KMS-11 (cell line): ENCODE measurements at regions not wholly inside any gene's neighbourhood (a gene's known extent, or its start where the extent isn't known, plus 50 kb on each side); places are given as distances from the start of the nearest gene placed in this dataset.

Experiments
- H2AFZ ChIP-seq: fragments of 200-600 bp; sonication (generic); 2 replicates; pipeline ENCODE4 v1.6.1; 2016; ENCODE audit warnings: antibody characterized with exemption, mixed run types, low read depth
- H3K27ac ChIP-seq: fragments of 200-600 bp; sonication (generic); 2 replicates; pipeline ENCODE4 v1.6.1; 2016; ENCODE audit warnings: mild to moderate bottlenecking, mixed run types
- H3K27me3 ChIP-seq: fragments of 200-600 bp; sonication (generic); 2 replicates; pipeline ENCODE4 v1.6.1; 2017; ENCODE audit warnings: mild to moderate bottlenecking, low read depth, mixed run types, moderate library complexity; ENCODE audit not compliant: insufficient read depth
- H3K36me3 ChIP-seq: fragments of 200-600 bp; sonication (generic); 2 replicates; pipeline ENCODE4 v1.6.1; 2017; ENCODE audit warnings: mild to moderate bottlenecking, mixed run types; ENCODE audit not compliant: insufficient read depth
- H3K4me1 ChIP-seq: fragments of 200-600 bp; sonication (generic); 2 replicates; pipeline ENCODE4 v1.6.1; 2016; ENCODE audit warnings: mild to moderate bottlenecking, low read depth, mixed run types; ENCODE audit not compliant: poor library complexity, severe bottlenecking
- H3K4me2 ChIP-seq: fragments of 200-600 bp; sonication (generic); 2 replicates; pipeline ENCODE4 v1.7.0; 2016; ENCODE audit warnings: mild to moderate bottlenecking, mixed run types
- H3K4me3 ChIP-seq: fragments of 200-600 bp; sonication (generic); IDR thresholded peaks from 2 replicates; pipeline ENCODE4 v1.6.1; 2017; ENCODE audit warnings: low read depth, low read length, mixed read lengths; ENCODE audit not compliant: insufficient read depth
- H3K79me2 ChIP-seq: fragments of 200-600 bp; sonication (generic); 2 replicates; pipeline ENCODE4 v1.6.1; 2016; ENCODE audit warnings: low read depth, mixed run types; ENCODE audit not compliant: insufficient read depth
- H3K9ac ChIP-seq: fragments of 200-600 bp; sonication (generic); 2 replicates; pipeline ENCODE4 v1.6.1; 2016; ENCODE audit warnings: mild to moderate bottlenecking, mixed run types
- H4K20me1 ChIP-seq: fragments of 200-600 bp; sonication (generic); 2 replicates; pipeline ENCODE4 v1.6.1; 2016; ENCODE audit warnings: mild to moderate bottlenecking, mixed run types; ENCODE audit not compliant: insufficient read depth
- TF ChIP-seq, protein P1 (sequence below): fragments of 200-600 bp; sonication (generic); conservative IDR thresholded peaks from 2 replicates; pipeline ENCODE4 v1.6.1; 2017; ENCODE audit warnings: low read depth, mild to moderate bottlenecking, antibody characterized with exemption, low read length, moderate library complexity, mixed read lengths

DNA sequence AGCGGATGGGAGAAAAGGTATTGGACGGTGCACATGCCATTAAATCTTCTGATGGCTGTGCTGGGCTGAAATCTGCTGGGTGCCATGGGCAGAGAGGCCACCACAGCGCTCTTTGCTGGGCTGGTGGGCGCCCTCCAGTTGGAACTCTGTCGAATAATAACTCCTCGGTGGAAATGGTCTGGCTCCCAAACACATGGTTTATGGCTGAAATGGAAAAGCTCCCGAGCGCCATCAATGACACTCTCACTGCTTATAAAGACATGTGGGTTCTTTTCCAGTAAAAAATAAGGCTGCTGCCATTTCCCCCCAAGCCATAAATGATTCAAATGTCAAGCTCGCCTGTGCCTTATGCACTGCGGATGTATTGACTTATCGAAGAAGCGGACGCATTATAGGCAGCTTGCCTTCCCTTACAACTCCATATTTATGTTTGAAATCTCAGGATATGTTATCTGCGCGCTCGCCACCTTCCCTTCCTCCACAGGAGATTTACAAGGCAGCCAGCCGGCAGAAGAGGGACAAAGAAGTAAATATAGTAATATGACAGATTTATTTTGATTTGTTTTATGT is 239.0 kb upstream of the MKI67 start:
- no peak overlapping the region for H3K9ac ChIP-seq
- H3K36me3 ChIP-seq: no peaks in the 10 kb centered on the region
- H4K20me1 ChIP-seq: no peaks in the 10 kb centered on the region
- H3K4me3 ChIP-seq: no peak overlapping the region
- no peaks in the 10 kb centered on the region for H3K27me3 ChIP-seq
- TF ChIP-seq, protein P1, sequence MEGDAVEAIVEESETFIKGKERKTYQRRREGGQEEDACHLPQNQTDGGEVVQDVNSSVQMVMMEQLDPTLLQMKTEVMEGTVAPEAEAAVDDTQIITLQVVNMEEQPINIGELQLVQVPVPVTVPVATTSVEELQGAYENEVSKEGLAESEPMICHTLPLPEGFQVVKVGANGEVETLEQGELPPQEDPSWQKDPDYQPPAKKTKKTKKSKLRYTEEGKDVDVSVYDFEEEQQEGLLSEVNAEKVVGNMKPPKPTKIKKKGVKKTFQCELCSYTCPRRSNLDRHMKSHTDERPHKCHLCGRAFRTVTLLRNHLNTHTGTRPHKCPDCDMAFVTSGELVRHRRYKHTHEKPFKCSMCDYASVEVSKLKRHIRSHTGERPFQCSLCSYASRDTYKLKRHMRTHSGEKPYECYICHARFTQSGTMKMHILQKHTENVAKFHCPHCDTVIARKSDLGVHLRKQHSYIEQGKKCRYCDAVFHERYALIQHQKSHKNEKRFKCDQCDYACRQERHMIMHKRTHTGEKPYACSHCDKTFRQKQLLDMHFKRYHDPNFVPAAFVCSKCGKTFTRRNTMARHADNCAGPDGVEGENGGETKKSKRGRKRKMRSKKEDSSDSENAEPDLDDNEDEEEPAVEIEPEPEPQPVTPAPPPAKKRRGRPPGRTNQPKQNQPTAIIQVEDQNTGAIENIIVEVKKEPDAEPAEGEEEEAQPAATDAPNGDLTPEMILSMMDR: no peak
- H3K79me2 ChIP-seq: no peaks in the 10 kb centered on the region
- no peaks in the 10 kb centered on the region for H3K4me1 ChIP-seq
- H3K27ac ChIP-seq: no peak overlapping the region
- no peak overlapping the region for H3K4me2 ChIP-seq
- no peak overlapping the region for H2AFZ ChIP-seq

GRCh38 chr10:128367807-128368206 is 241.6 kb upstream of the MKI67 start:
- H3K4me3 ChIP-seq: no peak overlapping the region
- H3K9ac ChIP-seq: no peak overlapping the region
- TF ChIP-seq, protein P1: no peak
- no peaks in the 10 kb centered on the region for H3K27me3 ChIP-seq
- no peaks in the 10 kb centered on the region for H4K20me1 ChIP-seq
- no peak overlapping the region for H3K4me2 ChIP-seq
- no peak overlapping the region for H2AFZ ChIP-seq
- H3K79me2 ChIP-seq: no peaks in the 10 kb centered on the region
- no peaks in the 10 kb centered on the region for H3K36me3 ChIP-seq
- H3K27ac ChIP-seq: no peak overlapping the region
- H3K4me1 ChIP-seq: peaks cover 18% of the 10 kb centered on the region

GRCh38 chr10:128369101-128369650 is 243.0 kb upstream of the MKI67 start:
- no peak overlapping the region for H2AFZ ChIP-seq
- no peak overlapping the region for H3K4me2 ChIP-seq
- TF ChIP-seq, protein P1: no peak
- H3K27me3 ChIP-seq: no peaks in the 10 kb centered on the region
- no peak overlapping the region for H3K27ac ChIP-seq
- no peaks in the 10 kb centered on the region for H3K79me2 ChIP-seq
- H4K20me1 ChIP-seq: no peaks in the 10 kb centered on the region
- no peak overlapping the region for H3K4me3 ChIP-seq
- H3K9ac ChIP-seq: no peak overlapping the region
- no peaks in the 10 kb centered on the region for H3K36me3 ChIP-seq
- peaks cover 28% of the 10 kb centered on the region for H3K4me1 ChIP-seq

DNA sequence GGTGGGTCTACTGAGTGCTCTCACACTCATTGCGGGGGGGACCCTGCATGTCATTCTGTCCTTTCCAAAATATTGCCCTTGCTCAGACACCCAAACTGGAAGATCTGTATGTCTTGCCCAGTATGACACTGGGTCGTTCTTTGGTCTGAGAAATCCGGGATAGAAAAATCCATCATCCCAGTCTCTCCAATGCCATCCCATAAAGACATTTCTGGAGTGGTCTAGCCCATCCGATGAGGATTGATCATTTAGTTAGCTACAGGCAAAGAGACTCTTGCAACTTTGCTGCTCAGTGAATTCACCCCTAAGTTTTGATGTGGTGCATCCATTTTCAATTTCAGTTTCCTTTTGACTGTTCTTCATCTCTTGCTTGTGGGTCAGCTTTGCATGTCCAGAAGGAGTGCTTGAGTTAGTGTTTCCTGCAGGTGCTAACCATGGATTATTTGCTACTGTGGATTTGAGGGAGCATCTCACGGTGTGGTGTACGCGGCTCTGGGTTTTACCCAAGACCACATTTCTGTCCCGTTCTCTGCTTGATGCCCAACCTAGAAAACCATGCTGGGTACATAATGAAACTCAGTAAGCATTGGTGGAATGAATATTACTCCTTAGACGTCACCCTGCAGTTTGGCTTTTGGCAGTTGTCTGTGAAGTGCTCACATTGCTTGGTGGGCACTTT is 247.0 kb upstream of the MKI67 start:
- H3K9ac ChIP-seq: no peak overlapping the region
- no peaks in the 10 kb centered on the region for H3K27me3 ChIP-seq
- H3K4me2 ChIP-seq: peak overlapping the region; percentile 82
- peaks cover 33% of the 10 kb centered on the region for H3K4me1 ChIP-seq
- no peak overlapping the region for H3K4me3 ChIP-seq
- H3K36me3 ChIP-seq: no peaks in the 10 kb centered on the region
- 0 out of 2 replicates have a peak overlapping the region, but pooled peaks have one; percentile 3 for H2AFZ ChIP-seq
- no peaks in the 10 kb centered on the region for H3K79me2 ChIP-seq
- TF ChIP-seq, protein P1: no peak
- H4K20me1 ChIP-seq: no peaks in the 10 kb centered on the region
- peak overlapping the region; percentile 67 for H3K27ac ChIP-seq
